CD4-positive, alpha-beta T cell (primary cell): ENCODE measurements at regions not wholly inside any gene's neighbourhood (a gene's known extent, or its start where the extent isn't known, plus 50 kb on each side); places are given as distances from the start of the nearest gene placed in this dataset.

Source experiments
- ATAC-seq: fragments of 200-7000 bp; cut with Tn5 transposase; one replicate; pipeline ENCODE4 v1.10.0; 2022; ENCODE audit warnings: mild to moderate bottlenecking; ENCODE audit not compliant: poor library complexity
- CTCF ChIA-PET: fragments of 350-600 bp; sonication (Branson Sonifier 250); formaldehyde crosslinking; loops from one replicate; lab custom pipeline; 2021; ENCODE audit warnings: antibody characterized with exemption, inconsistent platforms; lab: Charles Lee
- POLR2A ChIA-PET: fragments of 350-600 bp; sonication (Branson Sonifier 250); formaldehyde crosslinking; loops from one replicate; lab custom pipeline; 2021; ENCODE audit warnings: antibody characterized with exemption, inconsistent platforms; lab: Charles Lee
- DNase-seq, 14 experiments: peaks; one replicate each; pipeline ENCODE4 v3.0.0-alpha.2; 2013 to 2020; ENCODE audit warnings: mixed read lengths in 2 of 14
- H3K27ac ChIP-seq, 2 donors: one replicate each; pipeline versions ENCODE4 v1.5.1 to v1.7.0; 2013; ENCODE audit warnings: low read length in 2 of 2, low read depth in 1 of 2, mild to moderate bottlenecking in 1 of 2
- H3K27me3 ChIP-seq, 2 experiments: 1 replicate in 1 of 2; 2 replicates in 1 of 2; pipeline versions ENCODE4 v1.6.1 to v1.7.0; 2013; ENCODE audit warnings: low read length in 2 of 2, control low read depth in 1 of 2, mild to moderate bottlenecking in 1 of 2, moderate library complexity in 1 of 2; ENCODE audit not compliant: insufficient read depth in 2 of 2, control insufficient read depth in 1 of 2
- H3K36me3 ChIP-seq: one replicate; pipeline ENCODE4 v1.6.1; 2013; ENCODE audit warnings: low read length, control low read depth; ENCODE audit not compliant: insufficient read depth
- H3K4me1 ChIP-seq: one replicate; pipeline ENCODE4 v1.6.1; 2013; ENCODE audit warnings: low read length, control low read depth; ENCODE audit not compliant: insufficient read depth
- H3K4me3 ChIP-seq: one replicate; pipeline ENCODE4 v1.5.1; 2013; ENCODE audit warnings: mild to moderate bottlenecking, low read length, moderate library complexity
- H3K9me3 ChIP-seq, 2 experiments: 1 replicate in 1 of 2; 2 replicates in 1 of 2; pipeline versions ENCODE4 v1.6.1 to v1.7.0; 2013; ENCODE audit warnings: low read length in 2 of 2, mild to moderate bottlenecking in 2 of 2, control low read depth in 1 of 2, moderate library complexity in 1 of 2; ENCODE audit not compliant: control insufficient read depth in 1 of 2, insufficient read depth in 1 of 2
- H3K27ac Mint-ChIP-seq: one replicate; pipeline ENCODE4 v1.8.0; 2020; ENCODE audit warnings: mixed read lengths
- H3K27me3 Mint-ChIP-seq: one replicate; pipeline ENCODE4 v1.8.0; 2021; ENCODE audit warnings: mixed read lengths
- H3K36me3 Mint-ChIP-seq: one replicate; pipeline ENCODE4 v1.8.0; 2021; ENCODE audit warnings: low read depth, mixed read lengths
- H3K4me1 Mint-ChIP-seq: one replicate; pipeline ENCODE4 v1.8.0; 2021; ENCODE audit warnings: low read depth, mixed read lengths
- H3K4me3 Mint-ChIP-seq: one replicate; pipeline ENCODE4 v1.8.0; 2020; ENCODE audit warnings: mild to moderate bottlenecking, mixed read lengths
- H3K9me3 Mint-ChIP-seq: one replicate; pipeline ENCODE4 v1.8.0; 2020; ENCODE audit warnings: mixed read lengths
- intact Hi-C, 2 experiments: fragments of 100-400 bp; cut with DNase I in 1 of 2; cut with micrococcal nuclease in 1 of 2; formaldehyde crosslinking; loops; one replicate each; pipeline versions ENCODE4 v1.15.1 to v1.9.0; 2023 to 2025; cut with DNase I, micrococcal nuclease
- TF ChIP-seq, protein P1 (sequence below): fragments of 200-600 bp; IDR thresholded peaks from one replicate; pipeline ENCODE4 v1.8.0; 2022; ENCODE audit warnings: antibody characterized with exemption, mild to moderate bottlenecking

DNA sequence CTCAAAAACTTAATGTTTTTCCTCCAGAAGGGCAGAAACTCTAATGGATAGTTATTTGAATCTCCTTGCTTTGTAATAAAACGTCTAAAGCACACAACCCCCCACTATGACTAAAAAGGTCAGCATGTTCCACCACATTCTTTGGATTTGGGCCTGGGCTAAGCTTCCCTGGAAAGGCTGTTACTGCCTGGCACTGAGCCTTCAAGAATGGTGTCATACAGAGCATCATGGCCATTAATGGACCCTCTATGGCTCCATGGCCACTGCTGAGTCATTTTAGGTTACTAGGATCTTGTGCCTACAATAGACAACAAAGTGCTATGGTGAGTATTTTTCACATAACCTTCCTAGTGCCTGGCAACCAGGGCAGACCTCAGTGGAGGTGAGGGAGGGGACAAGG is 242.6 kb upstream of the FAT3 start:
- Mint-ChIP-seq H3K4me3 (no peak overlapping the region), H3K27ac (no peak overlapping the region)

GRCh38 chr11:91979775-91980174 is 244.8 kb upstream of the FAT3 start:
- CTCF ChIA-PET = no interaction called here
- Mint-ChIP-seq H3K36me3 (no peaks in the 10 kb centered on the region), H3K27ac (no peak overlapping the region), H3K27me3 (no peaks in the 10 kb centered on the region), H3K4me3 (no peak overlapping the region), H3K4me1 (no peaks in the 10 kb centered on the region), H3K9me3 (peaks cover 2% of the 10 kb centered on the region)
- ATAC-seq = no peak
- Histone ChIP-seq H3K27me3 (no peaks in the 10 kb centered on the region), H3K4me1 (no peaks in the 10 kb centered on the region), H3K36me3 (no peaks in the 10 kb centered on the region), H3K4me3 (no peak overlapping the region), H3K9me3 (peaks cover 0 to 4% of the 10 kb centered on the region in 2 experiments), H3K27ac (no peak overlapping the region)
- TF ChIP-seq, protein P1, sequence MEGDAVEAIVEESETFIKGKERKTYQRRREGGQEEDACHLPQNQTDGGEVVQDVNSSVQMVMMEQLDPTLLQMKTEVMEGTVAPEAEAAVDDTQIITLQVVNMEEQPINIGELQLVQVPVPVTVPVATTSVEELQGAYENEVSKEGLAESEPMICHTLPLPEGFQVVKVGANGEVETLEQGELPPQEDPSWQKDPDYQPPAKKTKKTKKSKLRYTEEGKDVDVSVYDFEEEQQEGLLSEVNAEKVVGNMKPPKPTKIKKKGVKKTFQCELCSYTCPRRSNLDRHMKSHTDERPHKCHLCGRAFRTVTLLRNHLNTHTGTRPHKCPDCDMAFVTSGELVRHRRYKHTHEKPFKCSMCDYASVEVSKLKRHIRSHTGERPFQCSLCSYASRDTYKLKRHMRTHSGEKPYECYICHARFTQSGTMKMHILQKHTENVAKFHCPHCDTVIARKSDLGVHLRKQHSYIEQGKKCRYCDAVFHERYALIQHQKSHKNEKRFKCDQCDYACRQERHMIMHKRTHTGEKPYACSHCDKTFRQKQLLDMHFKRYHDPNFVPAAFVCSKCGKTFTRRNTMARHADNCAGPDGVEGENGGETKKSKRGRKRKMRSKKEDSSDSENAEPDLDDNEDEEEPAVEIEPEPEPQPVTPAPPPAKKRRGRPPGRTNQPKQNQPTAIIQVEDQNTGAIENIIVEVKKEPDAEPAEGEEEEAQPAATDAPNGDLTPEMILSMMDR = no peak
- DNase-seq = no peak
- POLR2A ChIA-PET = no interaction called here
- intact Hi-C loops = no loop called here

More for the DNA sequence above, 242.6 kb upstream of the FAT3 start:
- Histone ChIP-seq H3K9me3 (peaks cover 0 to 10% of the 10 kb centered on the region in 2 experiments), H3K36me3 (no peaks in the 10 kb centered on the region), H3K4me3 (no peak overlapping the region), H3K27ac (no peak overlapping the region), H3K27me3 (no peaks in the 10 kb centered on the region), H3K4me1 (no peaks in the 10 kb centered on the region)
- Mint-ChIP-seq H3K36me3 (no peaks in the 10 kb centered on the region), H3K27me3 (no peaks in the 10 kb centered on the region), H3K9me3 (peaks cover 2% of the 10 kb centered on the region), H3K4me1 (no peaks in the 10 kb centered on the region)
- CTCF ChIA-PET = no interaction called here
- TF ChIP-seq, protein P1 = no peak
- intact Hi-C loops = no loop called here
- POLR2A ChIA-PET = no interaction called here
- no peak for ATAC-seq
- no peak for DNase-seq

GRCh38 chr11:91978747-91979146 is 245.9 kb upstream of the FAT3 start:
- intact Hi-C loops = no loop called here
- no peak overlapping the region for H3K27ac Mint-ChIP-seq
- Histone ChIP-seq H3K36me3 (no peaks in the 10 kb centered on the region), H3K9me3 (peaks cover 0 to 4% of the 10 kb centered on the region in 2 experiments), H3K4me3 (no peak overlapping the region), H3K4me1 (no peaks in the 10 kb centered on the region), H3K27me3 (no peaks in the 10 kb centered on the region), H3K27ac (no peak overlapping the region)
- no peaks in the 10 kb centered on the region for H3K27me3 Mint-ChIP-seq
- ChIA-PET CTCF (no interaction called here), POLR2A (no interaction called here)
- H3K36me3 Mint-ChIP-seq = no peaks in the 10 kb centered on the region
- no peak for ATAC-seq
- DNase-seq = no peak
- TF ChIP-seq, protein P1 = no peak
- H3K9me3 Mint-ChIP-seq = peaks cover 2% of the 10 kb centered on the region
- H3K4me3 Mint-ChIP-seq = no peak overlapping the region
- no peaks in the 10 kb centered on the region for H3K4me1 Mint-ChIP-seq
